Thoracic aorta (tissue), 2 donors: ENCODE measurements at regions not wholly inside any gene's neighbourhood (a gene's known extent, or its start where the extent isn't known, plus 50 kb on each side); places are given as distances from the start of the nearest gene placed in this dataset.
"Not testable (repeated sequence)": the region's sequence is repeated elsewhere in the genome, so short reads cannot be mapped to it uniquely, and the experiment has no call there.

ENCODE experiments used
- ATAC-seq: fragments of 150-250 bp; one replicate; pipeline ENCODE4 v1.8.0; 2017; ENCODE audit warnings: low read depth; ENCODE audit not compliant: insufficient number of reproducible peaks, low FRiP score
- DNase-seq: peaks from one replicate; pipeline ENCODE4 v3.0.0-alpha.2; 2020; ENCODE audit warnings: low spot score
- H3K27ac ChIP-seq, 2 donors: fragments of 200-600 bp; sonication (generic); 1 replicate in 1 of 2; 2 replicates in 1 of 2; pipeline ENCODE4 v1.5.1; 2016; ENCODE audit warnings: mild to moderate bottlenecking in 2 of 2, moderate library complexity in 2 of 2
- H3K27me3 ChIP-seq: fragments of 200-600 bp; sonication (generic); replicated peaks from 2 replicates; pipeline ENCODE4 v1.6.0; 2016; ENCODE audit warnings: mild to moderate bottlenecking; ENCODE audit not compliant: insufficient read depth
- H3K36me3 ChIP-seq: fragments of 200-600 bp; sonication (generic); one replicate; pipeline ENCODE4 v1.5.1; 2016
- H3K4me1 ChIP-seq, 2 donors: fragments of 200-600 bp; sonication (generic); 1 replicate in 1 of 2; 2 replicates in 1 of 2; pipeline versions ENCODE4 v1.5.1 to v1.6.0; 2016; ENCODE audit warnings: low read depth in 2 of 2, mild to moderate bottlenecking in 1 of 2; ENCODE audit not compliant: control insufficient read depth in 1 of 2
- H3K4me3 ChIP-seq: fragments of 200-600 bp; sonication (generic); 2 replicates; pipeline ENCODE4 v1.5.1; 2016; ENCODE audit warnings: mild to moderate bottlenecking
- H3K9me3 ChIP-seq: fragments of 200-600 bp; sonication (generic); 2 replicates; pipeline ENCODE4 v1.5.1; 2016
- TF ChIP-seq, protein P1 (sequence below): fragments of 200-600 bp; sonication (generic); IDR thresholded peaks from one replicate; pipeline ENCODE4 v1.5.1; 2019; ENCODE audit warnings: antibody characterized with exemption

GRCh38 chr4:143819029-143819428 is 86.3 kb downstream of the GYPE start:
- TF ChIP-seq, protein P1, sequence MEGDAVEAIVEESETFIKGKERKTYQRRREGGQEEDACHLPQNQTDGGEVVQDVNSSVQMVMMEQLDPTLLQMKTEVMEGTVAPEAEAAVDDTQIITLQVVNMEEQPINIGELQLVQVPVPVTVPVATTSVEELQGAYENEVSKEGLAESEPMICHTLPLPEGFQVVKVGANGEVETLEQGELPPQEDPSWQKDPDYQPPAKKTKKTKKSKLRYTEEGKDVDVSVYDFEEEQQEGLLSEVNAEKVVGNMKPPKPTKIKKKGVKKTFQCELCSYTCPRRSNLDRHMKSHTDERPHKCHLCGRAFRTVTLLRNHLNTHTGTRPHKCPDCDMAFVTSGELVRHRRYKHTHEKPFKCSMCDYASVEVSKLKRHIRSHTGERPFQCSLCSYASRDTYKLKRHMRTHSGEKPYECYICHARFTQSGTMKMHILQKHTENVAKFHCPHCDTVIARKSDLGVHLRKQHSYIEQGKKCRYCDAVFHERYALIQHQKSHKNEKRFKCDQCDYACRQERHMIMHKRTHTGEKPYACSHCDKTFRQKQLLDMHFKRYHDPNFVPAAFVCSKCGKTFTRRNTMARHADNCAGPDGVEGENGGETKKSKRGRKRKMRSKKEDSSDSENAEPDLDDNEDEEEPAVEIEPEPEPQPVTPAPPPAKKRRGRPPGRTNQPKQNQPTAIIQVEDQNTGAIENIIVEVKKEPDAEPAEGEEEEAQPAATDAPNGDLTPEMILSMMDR: no peak
- no peak for DNase-seq
- ATAC-seq: no peak
- no peak overlapping the region for H3K27ac ChIP-seq
- no peaks in the 10 kb centered on the region for H3K4me1 ChIP-seq
- H3K27me3 ChIP-seq: no peaks in the 10 kb centered on the region
- no peaks in the 10 kb centered on the region for H3K36me3 ChIP-seq
- no peak overlapping the region for H3K4me3 ChIP-seq
- H3K9me3 ChIP-seq: no peaks in the 10 kb centered on the region

DNA sequence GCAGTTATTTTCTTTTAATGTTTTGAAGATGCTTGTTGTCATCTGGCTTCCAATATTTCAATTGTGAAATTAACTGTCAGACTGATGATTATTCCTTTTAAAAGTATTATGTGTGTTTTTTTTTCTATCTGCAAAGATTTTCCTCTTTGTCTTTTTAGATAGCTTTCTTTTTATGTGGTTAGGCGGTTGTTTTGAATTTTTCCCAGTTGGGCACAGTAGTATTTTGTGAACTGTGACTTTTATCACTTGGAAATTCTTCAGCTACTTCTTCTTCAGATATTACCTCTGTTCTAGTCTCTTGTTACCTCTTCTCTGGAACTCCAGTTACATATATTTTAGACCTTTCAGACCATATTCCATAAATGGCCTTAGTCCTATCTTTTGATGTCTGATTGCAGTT is 87.5 kb downstream of the GYPE start:
- not testable (repeated sequence) for H3K27ac ChIP-seq, H3K36me3 ChIP-seq, H3K27me3 ChIP-seq, ATAC-seq, H3K4me1 ChIP-seq, H3K4me3 ChIP-seq, H3K9me3 ChIP-seq, DNase-seq

- not testable (repeated sequence) for H3K9me3 ChIP-seq, H3K4me3 ChIP-seq, DNase-seq, H3K36me3 ChIP-seq, H3K27me3 ChIP-seq, H3K4me1 ChIP-seq, H3K27ac ChIP-seq, ATAC-seq
Observed at GRCh38 chr4:143815375-143815774, 90.0 kb downstream of the GYPE start.

DNA sequence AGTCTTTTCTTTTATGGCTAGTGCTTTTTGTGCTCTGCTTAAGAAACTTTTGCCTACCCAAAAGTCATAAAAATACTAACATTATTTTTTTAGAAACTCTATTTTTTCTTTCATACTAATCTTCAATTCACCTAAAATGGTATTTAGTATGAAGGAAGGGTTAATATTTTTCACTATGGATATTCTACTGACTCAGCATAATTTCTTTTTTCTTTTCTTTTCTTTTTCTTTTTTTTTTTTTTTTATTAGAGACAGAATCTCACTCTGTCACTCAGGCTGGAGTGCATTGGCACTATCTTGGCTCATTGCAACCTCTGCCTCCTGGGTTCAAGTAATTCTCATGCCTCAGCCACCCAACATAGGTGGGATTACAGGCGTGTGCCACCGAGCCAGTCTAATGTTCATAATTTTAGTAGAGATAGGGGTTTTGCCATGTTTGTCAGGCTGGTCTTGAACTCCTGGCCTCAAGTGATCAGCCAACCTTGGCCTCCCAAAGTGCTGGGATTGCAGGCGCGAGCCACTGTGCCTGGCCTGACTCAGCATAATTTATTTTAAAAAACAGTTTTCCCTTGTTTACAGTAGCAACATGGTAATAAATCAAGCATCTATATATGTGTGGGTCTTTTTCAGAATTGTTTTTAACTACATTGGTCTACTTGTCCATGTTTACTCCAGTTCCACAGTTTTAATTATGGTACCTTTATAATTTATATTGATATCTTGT is 91.8 kb downstream of the GYPE start:
- not testable (repeated sequence) for H3K36me3 ChIP-seq, DNase-seq, H3K4me3 ChIP-seq, H3K27me3 ChIP-seq, H3K4me1 ChIP-seq, ATAC-seq, H3K27ac ChIP-seq, H3K9me3 ChIP-seq

DNA sequence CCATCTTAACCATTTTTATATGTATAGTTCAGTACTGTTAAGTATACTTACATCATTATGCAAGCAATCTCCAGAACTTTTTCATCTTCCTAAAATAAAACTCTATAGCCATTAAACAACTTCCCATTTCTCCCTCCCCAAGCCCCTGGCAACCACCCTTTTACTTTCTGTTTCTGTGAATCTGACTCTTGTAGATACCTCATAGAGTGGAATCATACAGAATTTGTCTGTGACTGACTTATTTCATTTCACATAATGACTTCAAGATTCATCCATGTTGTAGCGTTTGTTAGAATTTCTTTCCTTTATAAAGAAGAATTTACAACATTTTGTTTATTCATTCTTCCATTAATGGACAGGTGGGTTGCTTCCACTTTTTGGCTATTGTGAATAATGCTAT is 91.2 kb upstream of the FREM3 start:
- not testable (repeated sequence) for H3K9me3 ChIP-seq, DNase-seq, H3K27me3 ChIP-seq, H3K27ac ChIP-seq, ATAC-seq, H3K4me1 ChIP-seq, H3K4me3 ChIP-seq, H3K36me3 ChIP-seq

- not testable (repeated sequence) for H3K9me3 ChIP-seq, H3K27me3 ChIP-seq, H3K4me1 ChIP-seq, H3K27ac ChIP-seq, H3K4me3 ChIP-seq, H3K36me3 ChIP-seq, ATAC-seq, DNase-seq
Observed at GRCh38 chr4:143790425-143790824, 90.0 kb upstream of the FREM3 start.

- not testable (repeated sequence) for H3K27me3 ChIP-seq, H3K4me3 ChIP-seq, DNase-seq, ATAC-seq, H3K4me1 ChIP-seq, H3K36me3 ChIP-seq, H3K9me3 ChIP-seq, H3K27ac ChIP-seq
Observed at GRCh38 chr4:143789618-143790017, 89.1 kb upstream of the FREM3 start.

DNA sequence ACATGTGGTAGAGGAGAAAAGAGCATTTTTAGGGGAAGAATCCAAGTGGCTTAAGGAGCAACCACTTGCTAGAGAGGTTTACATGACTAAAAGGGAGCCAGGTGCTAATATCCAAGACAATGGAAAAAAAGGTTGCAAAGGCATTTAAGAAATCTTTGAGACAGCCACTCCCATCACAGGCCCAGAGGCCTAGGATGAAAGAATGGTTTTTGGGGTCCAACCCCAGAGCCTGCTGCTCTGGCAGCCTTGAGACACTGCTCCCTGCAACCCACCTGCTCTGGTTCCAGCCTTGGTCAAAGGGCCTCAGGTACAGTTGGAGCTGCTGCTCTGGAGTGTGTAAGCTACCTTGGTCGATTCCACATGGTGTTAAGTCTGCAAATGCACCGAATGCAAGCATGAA is 84.1 kb upstream of the FREM3 start:
- Histone ChIP-seq H3K9me3 (no peaks in the 10 kb centered on the region), H3K4me3 (no peak overlapping the region), H3K36me3 (no peaks in the 10 kb centered on the region), H3K4me1 (no peaks in the 10 kb centered on the region), H3K27ac (no peak overlapping the region), H3K27me3 (no peaks in the 10 kb centered on the region)
- ATAC-seq (no peak), DNase-seq (no peak)
- TF ChIP-seq, protein P1: no peak
